Naive thymus-derived CD8-positive, alpha-beta T cell (primary cell): ENCODE measurements at regions not wholly inside any gene's neighbourhood (a gene's known extent, or its start where the extent isn't known, plus 50 kb on each side); places are given as distances from the start of the nearest gene placed in this dataset.
"Not testable (repeated sequence)": the region's sequence is repeated elsewhere in the genome, so short reads cannot be mapped to it uniquely, and the experiment has no call there.

Experiments used
- ATAC-seq, 2 donors: fragments of 150-1000 bp; cut with Tn5 transposase in 1 of 2; sonication (Bioruptor Pico), chemical (Tn5 transposase) in 1 of 2; 1 replicate in 1 of 2; 2 replicates in 1 of 2; pipeline ENCODE4 v1.10.0; 2021; ENCODE audit warnings: mild to moderate bottlenecking in 2 of 2, moderate library complexity in 2 of 2
- POLR2A ChIA-PET: fragments of 350-600 bp; sonication (Branson Sonifier 250); formaldehyde crosslinking; loops from one replicate; lab custom pipeline; 2021; ENCODE audit warnings: antibody characterized with exemption; lab: Charles Lee
- DNase-seq, 10 donors: peaks; one replicate each; pipeline versions ENCODE4 v3.0.0 to v3.0.0-alpha.2; 2020 to 2022
- H3K27ac Mint-ChIP-seq, 10 donors: one replicate each; pipeline ENCODE4 v1.8.0; 2020 to 2022; ENCODE audit warnings: mild to moderate bottlenecking in 10 of 10, mixed read lengths in 10 of 10, moderate library complexity in 4 of 10, inconsistent platforms in 1 of 10
- H3K27me3 Mint-ChIP-seq, 5 donors: one replicate each; pipeline ENCODE4 v1.8.0; 2021 to 2022; ENCODE audit warnings: mixed read lengths in 5 of 5
- H3K36me3 Mint-ChIP-seq, 3 donors: one replicate each; pipeline ENCODE4 v1.8.0; 2020 to 2022; ENCODE audit warnings: mixed read lengths in 3 of 3, mild to moderate bottlenecking in 2 of 3, inconsistent platforms in 1 of 3
- H3K4me1 Mint-ChIP-seq, 4 donors: one replicate each; pipeline ENCODE4 v1.8.0; 2021 to 2022; ENCODE audit warnings: mixed read lengths in 4 of 4
- H3K4me3 Mint-ChIP-seq, 10 donors: one replicate each; pipeline ENCODE4 v1.8.0; 2020 to 2022; ENCODE audit warnings: mild to moderate bottlenecking in 10 of 10, mixed read lengths in 10 of 10, moderate library complexity in 6 of 10, inconsistent platforms in 1 of 10
- H3K9me3 Mint-ChIP-seq, 9 donors: one replicate each; pipeline ENCODE4 v1.8.0; 2020 to 2022; ENCODE audit warnings: mixed read lengths in 9 of 9, mild to moderate bottlenecking in 3 of 9, inconsistent platforms in 1 of 9, moderate library complexity in 1 of 9

GRCh38 chr13:21309542-21310172 is 133.2 kb downstream of the MRPL57 start:
- no peaks in the 10 kb centered on the region for H3K9me3 Mint-ChIP-seq
- no peak for ATAC-seq
- no peak for DNase-seq
- no peak overlapping the region for H3K4me3 Mint-ChIP-seq
- H3K27ac Mint-ChIP-seq: no peak overlapping the region
- POLR2A ChIA-PET: no interaction called here
- no peaks in the 10 kb centered on the region for H3K4me1 Mint-ChIP-seq
- H3K27me3 Mint-ChIP-seq: no peaks in the 10 kb centered on the region
- peaks cover 0 to 11% (median 4%) of the 10 kb centered on the region in 3 donors for H3K36me3 Mint-ChIP-seq

GRCh38 chr13:21310220-21310619 is 133.8 kb downstream of the MRPL57 start:
- Mint-ChIP-seq H3K4me1 (no peaks in the 10 kb centered on the region), H3K4me3 (no peak overlapping the region), H3K36me3 (peaks cover 0 to 11% (median 3%) of the 10 kb centered on the region in 3 donors), H3K9me3 (no peaks in the 10 kb centered on the region), H3K27me3 (no peaks in the 10 kb centered on the region), H3K27ac (no peak overlapping the region)
- no peak for DNase-seq
- POLR2A ChIA-PET: no interaction called here
- ATAC-seq: no peak

DNA sequence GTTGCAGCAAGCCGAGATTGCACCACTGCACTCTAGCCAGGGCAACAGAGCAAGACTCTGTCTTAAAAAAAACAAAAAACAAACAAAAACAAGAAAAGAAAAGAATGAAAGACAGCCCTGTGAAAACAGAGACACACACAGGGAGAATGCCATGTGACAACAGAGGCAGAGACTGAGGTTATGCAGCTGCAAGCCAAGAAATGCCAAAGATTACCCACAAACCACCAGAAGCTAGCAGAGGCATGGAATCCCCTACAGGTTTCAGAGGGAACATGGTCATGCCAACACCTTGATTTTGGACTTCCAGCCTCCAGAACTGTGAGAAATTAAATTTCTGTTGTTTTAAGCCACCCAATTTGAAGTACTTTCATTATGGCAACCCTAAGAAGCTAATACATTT is 138.5 kb downstream of the MRPL57 start:
- ATAC-seq, H3K4me3 Mint-ChIP-seq, H3K27me3 Mint-ChIP-seq, H3K4me1 Mint-ChIP-seq, POLR2A ChIA-PET, DNase-seq, H3K9me3 Mint-ChIP-seq: not testable (repeated sequence)
- Mint-ChIP-seq H3K36me3 (peaks cover 0 to 21% (median 3%) of the 10 kb centered on the region in 3 donors), H3K27ac (peak overlapping the region in 1 of 10 donors; percentile 57)

- no peak overlapping the region for H3K4me3 Mint-ChIP-seq
- H3K27me3 Mint-ChIP-seq: no peaks in the 10 kb centered on the region
- peaks cover 0 to 19% (median 3%) of the 10 kb centered on the region in 3 donors for H3K36me3 Mint-ChIP-seq
- DNase-seq (no peak), ATAC-seq (no peak)
- no peak overlapping the region for H3K27ac Mint-ChIP-seq
- H3K9me3 Mint-ChIP-seq: no peaks in the 10 kb centered on the region
- H3K4me1 Mint-ChIP-seq: peaks cover 0 to 1% (median 0%) of the 10 kb centered on the region in 4 donors
- POLR2A ChIA-PET: interaction anchor here (0.7 kb wide), 1 partner anchor 28 kb away, joined by 3 read pairs; no protein-coding TSS in a partner anchor
Observed at GRCh38 chr13:21316376-21316775, 139.9 kb downstream of the MRPL57 start.

DNA sequence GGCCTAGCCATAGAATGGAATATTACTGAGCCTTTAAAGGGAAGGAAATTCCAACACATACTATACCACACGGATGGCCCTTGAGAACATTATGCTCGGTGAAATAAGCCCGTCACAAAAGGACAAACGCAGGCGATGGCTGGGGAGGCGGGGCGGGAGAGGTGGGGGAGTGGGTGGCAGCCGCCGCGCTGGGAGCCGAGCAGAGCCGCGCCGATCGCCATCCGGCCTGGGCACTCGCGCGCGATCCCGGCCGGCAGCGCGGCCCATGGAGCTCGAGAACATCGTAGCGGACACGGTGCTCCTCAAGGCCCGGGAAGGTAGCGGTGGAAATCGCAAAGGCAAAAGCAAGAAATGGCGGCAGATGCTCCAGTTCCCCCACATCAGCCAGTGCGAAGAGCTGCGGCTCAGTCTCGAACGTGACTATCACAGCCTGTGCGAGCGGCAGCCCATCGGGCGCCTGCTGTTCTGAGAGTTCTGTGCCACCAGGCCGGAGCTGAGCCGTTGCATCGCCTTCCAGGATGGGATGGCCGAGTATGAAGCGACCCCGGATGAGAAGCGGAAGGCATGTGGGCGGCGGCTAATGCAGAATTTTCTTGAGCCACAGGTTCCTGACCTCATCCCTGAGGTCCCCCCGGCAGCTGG is 140.1 kb downstream of the ZDHHC20 start:
- Mint-ChIP-seq H3K27ac (peak overlapping the region in 1 of 10 donors; percentile 53), H3K4me3 (peak overlapping the region in 4 of 10 donors; percentile 42 to 57 (median 46)), H3K4me1 (peaks cover 0 to 1% (median 0%) of the 10 kb centered on the region in 4 donors), H3K27me3 (no peaks in the 10 kb centered on the region), H3K9me3 (no peaks in the 10 kb centered on the region), H3K36me3 (peaks cover 0 to 12% (median 0%) of the 10 kb centered on the region in 3 donors)
- DNase-seq (no peak), ATAC-seq (peak in 1 of 2 donors; percentile 37)
- POLR2A ChIA-PET: no interaction called here

- POLR2A ChIA-PET: interaction anchor here (0.7 kb wide), 1 partner anchor 138 kb away, joined by 4 read pairs; no protein-coding TSS in a partner anchor
- H3K27ac Mint-ChIP-seq: no peak overlapping the region
- ATAC-seq: no peak
- H3K9me3 Mint-ChIP-seq: no peaks in the 10 kb centered on the region
- H3K4me3 Mint-ChIP-seq: no peak overlapping the region
- H3K36me3 Mint-ChIP-seq: peaks cover 0 to 12% (median 0%) of the 10 kb centered on the region in 3 donors
- no peak for DNase-seq
- H3K4me1 Mint-ChIP-seq: peaks cover 0 to 1% (median 0%) of the 10 kb centered on the region in 4 donors
- H3K27me3 Mint-ChIP-seq: no peaks in the 10 kb centered on the region
Observed at GRCh38 chr13:21319869-21320641, 139.0 kb downstream of the ZDHHC20 start.

- Mint-ChIP-seq H3K9me3 (no peaks in the 10 kb centered on the region), H3K4me1 (peaks cover 0 to 2% (median under 1%) of the 10 kb centered on the region in 4 donors), H3K27me3 (no peaks in the 10 kb centered on the region), H3K4me3 (no peak overlapping the region), H3K36me3 (peaks cover 0 to 12% (median 0%) of the 10 kb centered on the region in 3 donors), H3K27ac (no peak overlapping the region)
- ATAC-seq (no peak), DNase-seq (no peak)
- POLR2A ChIA-PET: interaction anchor here (0.7 kb wide), 1 partner anchor 138 kb away, joined by 4 read pairs; no protein-coding TSS in a partner anchor
Observed at GRCh38 chr13:21320642-21321034, 138.5 kb downstream of the ZDHHC20 start.

DNA sequence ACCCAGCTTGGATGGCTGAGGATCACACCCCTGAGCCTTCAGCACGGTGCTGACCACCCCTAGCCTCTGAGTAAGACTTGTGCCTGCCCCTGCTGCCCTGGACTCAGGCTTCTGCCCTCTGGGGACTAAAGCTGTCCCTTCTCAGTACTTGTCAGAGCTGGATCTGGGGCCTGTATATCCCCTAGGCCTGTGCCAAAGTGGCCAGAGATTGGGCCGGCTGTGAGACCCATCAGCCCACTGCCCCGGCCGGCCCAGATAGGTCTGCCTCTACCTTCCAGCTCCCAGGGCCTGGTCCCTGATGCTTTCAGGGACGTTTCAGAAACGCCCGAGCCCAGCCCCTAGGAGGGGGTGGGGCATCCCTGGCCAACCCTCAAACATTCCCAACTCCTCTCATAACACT is 137.8 kb downstream of the ZDHHC20 start:
- Mint-ChIP-seq H3K9me3 (no peaks in the 10 kb centered on the region), H3K27me3 (no peaks in the 10 kb centered on the region), H3K27ac (no peak overlapping the region), H3K36me3 (peaks cover 0 to 12% (median 0%) of the 10 kb centered on the region in 3 donors), H3K4me1 (peaks cover 0 to 4% (median 3%) of the 10 kb centered on the region in 4 donors), H3K4me3 (no peak overlapping the region)
- ATAC-seq (no peak), DNase-seq (no peak)
- POLR2A ChIA-PET: no interaction called here

- no peak for ATAC-seq
- H3K27me3 Mint-ChIP-seq: no peaks in the 10 kb centered on the region
- DNase-seq: no peak
- H3K4me1 Mint-ChIP-seq: peaks cover 0 to 7% (median 3%) of the 10 kb centered on the region in 4 donors
- POLR2A ChIA-PET: no interaction called here
- H3K9me3 Mint-ChIP-seq: no peaks in the 10 kb centered on the region
- H3K27ac Mint-ChIP-seq: no peak overlapping the region
- H3K4me3 Mint-ChIP-seq: no peak overlapping the region
- H3K36me3 Mint-ChIP-seq: peaks cover 0 to 12% (median 0%) of the 10 kb centered on the region in 3 donors
Observed at GRCh38 chr13:21322327-21322965, 136.7 kb downstream of the ZDHHC20 start.
